ENCODE measurements at regions not wholly inside any gene's neighbourhood (a gene's known extent, or its start where the extent isn't known, plus 50 kb on each side); places are given as distances from the start of the nearest gene placed in this dataset.

DNA sequence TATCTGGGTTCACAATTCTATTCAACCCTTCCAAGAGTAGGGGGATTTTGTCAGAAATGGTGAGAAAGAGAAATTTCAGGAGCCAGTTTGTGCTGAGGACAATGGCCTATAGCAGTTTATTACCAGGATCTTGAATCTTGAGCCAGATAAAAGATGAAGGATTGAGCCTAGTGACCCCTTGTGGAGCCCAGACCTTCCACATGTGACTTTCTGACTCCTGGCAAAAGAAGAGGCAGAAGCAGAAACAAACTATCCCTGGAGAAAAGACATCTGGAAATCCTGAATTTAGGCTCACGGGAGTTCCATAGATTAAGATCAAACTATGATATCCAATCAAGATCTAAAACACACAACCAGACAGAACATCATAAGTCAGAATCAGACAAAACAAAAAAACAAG is 60.9 kb upstream of the CHRM2 start:
- DNase-seq (ENCODE audit: low spot score): no peak

DNA sequence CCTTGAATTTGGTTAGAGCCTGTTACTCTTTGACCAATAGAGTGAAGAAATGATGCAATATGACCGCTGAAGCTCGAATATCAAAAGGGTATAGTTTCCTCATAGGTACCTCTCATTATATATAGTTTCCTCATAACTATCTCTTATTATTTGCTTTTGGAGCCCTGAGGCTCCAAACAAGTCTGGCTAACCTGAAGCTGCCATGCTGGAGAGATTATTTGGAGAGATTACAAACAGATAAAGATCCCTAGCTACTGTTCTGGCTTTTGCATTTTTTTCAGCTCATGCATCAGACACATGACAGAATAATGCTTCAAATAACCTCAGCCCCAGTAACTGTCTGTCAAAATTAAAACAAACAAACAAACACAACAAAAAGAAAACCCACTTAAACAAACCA is 65.4 kb upstream of the CHRM2 start:
- no peak for DNase-seq (ENCODE audit: low spot score)

DNA sequence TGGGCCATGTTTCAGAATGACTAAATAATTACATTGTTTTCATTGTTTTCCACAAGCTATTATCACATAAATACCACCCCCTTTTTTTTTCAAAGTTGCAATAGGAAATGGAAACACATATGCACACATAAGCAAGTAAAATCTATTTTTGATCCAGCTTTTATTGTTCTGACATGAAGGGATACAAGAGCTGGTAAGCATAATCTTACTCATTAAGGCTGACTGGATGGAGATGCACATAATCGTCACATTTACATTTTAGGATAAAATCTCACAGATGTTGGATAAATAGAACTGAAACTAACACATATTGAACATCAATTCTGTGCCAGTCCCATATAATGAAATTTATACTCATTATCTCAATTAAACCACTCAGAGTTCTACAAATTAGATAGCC is 84.5 kb upstream of the CHRM2 start:
- DNase-seq (ENCODE audit: low spot score): no peak

DNA sequence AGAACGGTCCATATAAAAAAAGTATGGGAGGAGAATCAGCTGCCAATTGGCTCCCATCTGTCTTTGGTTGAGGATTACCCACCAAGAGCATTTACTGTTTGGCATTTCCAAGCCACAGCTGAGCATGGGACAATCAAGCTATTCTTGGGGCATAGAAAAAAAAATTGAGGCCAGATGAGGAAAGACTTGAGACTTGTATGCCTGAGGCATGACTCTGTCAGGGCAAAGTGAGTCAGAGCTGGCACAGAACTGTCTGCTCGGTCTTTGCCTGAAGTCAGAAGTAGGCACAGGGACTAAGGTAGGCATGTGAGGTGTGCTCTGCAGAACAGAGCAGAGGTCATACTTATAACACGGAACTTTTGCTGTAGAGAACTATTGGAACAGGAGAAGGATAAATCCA is 126.5 kb upstream of the CHRM2 start:
- DNase-seq (ENCODE audit: low spot score): no peak

DNA sequence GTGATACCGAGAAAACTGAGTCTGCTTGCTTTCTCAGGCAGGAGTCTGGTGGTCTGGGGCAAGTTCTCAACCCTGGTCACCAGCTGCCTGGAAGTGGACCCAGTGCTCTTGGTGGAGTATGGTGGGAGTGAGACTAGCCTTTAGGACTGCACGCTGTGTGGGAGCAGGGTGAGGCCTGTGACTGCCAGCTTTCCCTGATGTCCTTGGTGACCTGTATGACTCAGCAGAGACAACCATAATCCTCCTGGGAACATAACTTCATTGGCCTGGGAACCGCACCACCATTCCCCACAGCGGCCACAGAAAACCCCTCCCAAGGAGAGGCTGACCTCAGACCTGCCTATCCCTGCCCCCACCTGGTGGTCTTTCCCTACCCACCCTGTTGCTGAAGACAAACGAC is 139.5 kb upstream of the CHRM2 start:
- no peak for DNase-seq (ENCODE audit: low spot score)

DNA sequence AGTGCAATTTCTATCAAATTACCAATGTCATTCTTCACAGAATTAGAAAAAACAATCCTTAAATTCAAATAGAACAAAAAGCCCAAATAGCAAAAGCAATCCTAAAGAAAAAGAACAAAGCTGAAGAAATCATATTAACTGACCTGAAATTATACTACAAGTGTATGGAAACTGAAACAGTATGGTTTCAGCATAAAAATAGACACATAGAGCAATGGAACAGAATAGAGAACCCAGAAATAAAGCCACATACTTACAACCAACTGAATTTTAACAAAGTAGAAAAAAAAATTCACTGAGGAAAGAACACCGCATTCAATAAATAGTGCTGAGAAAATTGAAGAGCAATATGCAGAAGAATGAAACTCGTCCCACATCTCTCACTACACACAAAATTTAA is 142.0 kb upstream of the CHRM2 start:
- DNase-seq (ENCODE audit: low spot score): no peak

DNA sequence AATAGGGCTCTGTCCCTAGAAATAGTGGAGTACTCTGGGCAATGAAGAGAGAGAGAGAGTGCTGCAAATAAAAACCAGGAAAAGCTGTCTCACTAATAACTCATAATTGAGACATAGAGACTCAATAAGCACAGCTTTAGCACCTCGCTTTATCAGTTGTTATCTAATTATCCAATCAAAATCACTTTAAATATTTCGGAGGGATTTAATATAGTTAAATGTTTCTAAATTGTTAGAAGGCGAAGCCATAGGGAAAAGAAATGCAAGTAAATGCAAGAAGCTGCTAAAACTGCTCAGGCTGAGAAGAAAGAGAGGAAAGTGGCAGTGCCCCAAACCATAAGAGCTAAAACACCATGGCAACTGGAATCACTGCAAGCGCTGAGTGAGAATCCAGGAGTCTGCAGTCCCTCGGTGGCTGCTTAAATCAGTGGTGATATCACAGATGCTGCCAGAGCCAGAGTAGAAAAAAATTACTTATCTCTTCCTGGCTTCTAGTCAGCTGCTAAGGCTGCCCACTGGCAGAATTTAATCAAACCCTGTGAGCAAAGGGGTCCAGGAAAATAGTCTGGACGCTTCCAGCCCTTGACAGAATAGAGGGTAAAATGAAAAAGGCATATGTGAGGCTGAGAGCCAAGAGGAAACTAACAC is 150.4 kb upstream of the CHRM2 start:
- DNase-seq (ENCODE audit: low spot score): no peak

DNA sequence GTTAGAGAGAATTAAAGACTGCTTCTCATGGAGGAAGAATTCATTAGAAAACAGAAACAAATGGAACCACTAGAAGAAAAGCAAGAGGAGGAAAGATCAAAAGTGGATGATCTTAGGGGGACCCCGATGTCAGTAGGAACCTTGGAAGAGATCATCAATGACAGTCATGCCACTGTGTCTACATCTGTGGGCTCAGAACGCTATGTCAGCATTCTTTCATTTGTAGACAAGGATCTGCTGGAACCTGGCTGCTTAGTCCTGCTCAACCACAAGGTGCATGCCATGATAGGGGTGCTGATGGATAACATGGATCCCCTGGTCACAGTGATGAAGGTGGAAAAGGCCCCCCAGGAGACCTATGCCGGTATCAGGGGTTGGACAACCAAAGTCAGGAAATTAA is 154.4 kb upstream of the CHRM2 start:
- DNase-seq (ENCODE audit: low spot score): no peak

DNA sequence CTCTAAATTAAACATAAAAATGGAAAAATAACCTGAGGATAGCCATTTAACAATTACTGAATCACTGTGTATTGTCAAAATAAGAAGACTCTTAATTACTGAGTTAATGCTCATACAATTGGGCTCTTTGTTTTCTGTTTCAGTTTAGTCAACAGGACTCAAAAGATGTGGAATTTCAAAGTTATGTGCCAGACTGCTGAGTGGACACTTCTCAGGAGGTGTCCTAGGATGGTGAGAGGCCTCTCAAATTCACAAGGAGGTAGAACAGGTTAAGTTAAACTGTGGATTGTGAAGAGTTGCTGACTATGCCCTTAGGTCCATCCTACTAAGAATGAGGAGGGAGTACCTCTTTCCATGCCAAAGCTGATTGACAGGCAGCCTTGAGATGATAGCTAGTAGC is 157.7 kb upstream of the CHRM2 start:
- DNase-seq (ENCODE audit: low spot score): no peak

DNA sequence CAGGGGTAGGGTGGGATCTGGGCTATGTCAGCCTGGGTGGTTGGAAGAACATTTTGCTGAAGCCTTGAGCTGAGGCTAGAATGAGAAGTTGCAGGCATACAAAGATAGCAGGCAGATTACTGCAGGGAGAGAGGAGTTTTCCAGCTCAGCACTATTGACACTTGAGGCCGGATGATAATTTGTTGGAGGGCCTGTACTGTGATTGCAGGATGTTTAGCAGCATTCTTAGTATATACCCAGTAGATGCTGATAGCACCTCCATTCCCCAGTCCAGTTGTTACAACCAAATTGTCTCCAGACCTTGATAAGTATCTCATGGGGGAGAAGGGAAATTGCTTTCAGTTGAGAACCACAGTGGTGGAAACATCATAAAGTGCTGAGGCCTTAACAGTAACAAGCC is 158.6 kb upstream of the CHRM2 start:
- DNase-seq (ENCODE audit: low spot score): no peak

DNA sequence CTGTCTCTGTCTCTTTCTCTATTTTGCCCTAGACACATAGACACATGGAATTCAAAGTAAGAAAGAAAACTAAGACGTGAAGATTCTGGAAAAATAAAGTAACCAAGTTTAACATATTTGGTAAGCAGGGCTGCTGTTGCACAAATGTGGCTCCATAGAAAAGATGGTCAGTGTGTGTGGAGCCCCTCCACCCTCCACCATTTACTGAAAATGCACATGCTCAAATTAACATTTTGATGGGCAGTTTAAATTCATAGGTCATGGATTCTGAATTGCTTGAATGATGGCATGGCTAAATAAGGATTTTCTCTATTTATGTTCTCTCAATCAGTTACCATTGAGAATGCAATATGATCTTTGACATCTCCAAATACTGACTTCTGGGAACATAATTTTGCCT is 165.5 kb upstream of the CHRM2 start:
- DNase-seq (ENCODE audit: low spot score): no peak

DNA sequence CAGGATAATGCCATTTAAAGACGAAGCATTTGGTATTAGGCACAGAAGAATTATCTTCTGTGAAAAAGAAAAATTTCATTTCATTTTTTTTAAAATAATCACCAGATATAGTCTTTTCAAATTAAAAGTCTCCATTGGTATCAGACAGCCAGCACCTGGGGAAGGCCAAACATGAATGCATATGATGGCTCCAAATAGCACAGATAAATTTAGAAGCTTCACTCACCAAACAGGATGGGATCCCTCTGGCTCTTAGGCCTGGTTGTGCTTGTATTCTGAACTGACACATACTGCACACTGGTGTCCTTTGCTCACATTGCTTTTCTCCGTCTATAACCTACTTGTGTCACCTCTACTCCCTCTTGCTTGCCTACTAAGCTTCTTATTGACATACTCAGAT is 169.5 kb upstream of the CHRM2 start:
- no peak for DNase-seq (ENCODE audit: low spot score)

DNA sequence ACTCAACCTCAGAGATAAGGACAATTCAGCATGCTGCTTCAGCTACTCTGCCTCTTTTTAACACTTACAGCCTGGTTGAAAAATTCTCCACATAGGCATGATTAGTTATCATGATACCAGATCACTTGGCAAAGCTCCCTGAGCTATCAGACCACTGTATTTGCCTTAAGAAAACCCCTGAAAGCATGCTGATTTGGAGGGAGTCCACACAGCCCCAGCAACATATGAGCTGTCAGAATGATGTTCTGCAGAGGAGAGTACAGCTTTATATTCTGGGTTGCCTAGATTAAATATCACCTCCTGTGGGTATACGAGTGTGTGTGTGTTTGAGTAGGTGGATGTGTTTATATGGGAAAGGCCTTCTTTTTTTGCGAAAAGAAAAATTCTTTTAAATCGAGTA is 170.2 kb upstream of the CHRM2 start:
- no peak for DNase-seq (ENCODE audit: low spot score)

DNA sequence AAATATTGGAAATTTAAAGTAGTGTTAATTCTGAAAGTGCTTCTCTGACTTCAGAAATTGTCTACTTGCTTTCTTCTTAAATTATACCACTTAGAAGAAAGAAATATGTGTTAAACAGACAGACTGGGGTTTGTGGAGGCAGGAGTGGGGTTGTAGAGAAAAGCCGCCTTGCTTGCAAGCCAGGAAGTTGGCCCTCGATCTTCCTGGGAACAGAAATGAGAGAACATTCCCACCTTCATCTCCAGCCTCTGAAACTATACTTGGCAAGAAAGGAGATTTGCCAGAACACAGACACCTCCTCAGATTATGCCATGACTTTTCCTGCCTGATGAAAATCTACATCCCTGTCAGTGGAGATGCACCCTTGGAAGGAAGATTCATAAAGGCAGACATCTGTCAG is 171.2 kb upstream of the CHRM2 start:
- no peak for DNase-seq (ENCODE audit: low spot score)

DNA sequence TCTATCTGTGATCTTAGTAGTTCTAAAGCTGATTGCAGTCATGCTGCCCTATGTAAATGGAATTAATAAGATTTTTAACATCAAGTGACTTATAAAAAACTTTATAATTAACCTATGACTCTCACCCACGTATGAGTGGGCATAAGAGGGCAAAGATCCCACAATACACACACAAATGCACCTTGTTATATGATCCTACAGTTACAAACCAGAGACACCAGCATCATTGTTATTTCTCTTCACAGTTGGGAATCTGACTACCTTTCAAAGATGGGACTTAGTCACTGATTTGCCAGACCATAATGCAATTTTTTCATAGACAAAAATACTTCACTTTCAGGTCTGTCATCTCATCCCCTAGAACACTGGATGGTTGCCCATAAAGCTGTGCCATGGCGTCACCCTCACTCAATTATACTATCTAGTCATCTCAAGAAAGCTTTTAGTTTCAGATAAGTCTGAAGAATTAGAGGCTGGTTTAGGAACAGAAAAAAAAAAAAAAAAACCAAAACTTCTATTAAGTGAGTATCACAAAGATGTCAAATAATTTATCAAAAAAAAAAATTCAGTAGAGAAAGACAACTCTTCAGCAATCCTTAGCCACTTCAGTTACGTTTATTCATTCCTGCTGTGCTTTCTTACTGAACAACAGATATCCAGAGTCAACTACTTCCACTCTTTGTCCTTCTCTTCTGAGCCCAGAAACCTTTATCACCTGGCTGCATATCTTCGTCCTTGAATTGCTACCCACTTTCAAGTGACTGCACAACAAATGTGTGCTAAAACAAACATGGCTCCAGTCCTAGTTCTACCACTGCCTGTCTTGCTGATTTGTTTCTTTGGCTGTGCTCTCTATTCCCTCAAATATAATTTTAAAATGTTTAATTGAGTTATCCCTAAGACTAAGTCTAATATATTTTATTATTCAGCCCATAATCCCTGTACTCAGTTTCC is 175.0 kb upstream of the CHRM2 start:
- no peak for DNase-seq (ENCODE audit: low spot score)

DNA sequence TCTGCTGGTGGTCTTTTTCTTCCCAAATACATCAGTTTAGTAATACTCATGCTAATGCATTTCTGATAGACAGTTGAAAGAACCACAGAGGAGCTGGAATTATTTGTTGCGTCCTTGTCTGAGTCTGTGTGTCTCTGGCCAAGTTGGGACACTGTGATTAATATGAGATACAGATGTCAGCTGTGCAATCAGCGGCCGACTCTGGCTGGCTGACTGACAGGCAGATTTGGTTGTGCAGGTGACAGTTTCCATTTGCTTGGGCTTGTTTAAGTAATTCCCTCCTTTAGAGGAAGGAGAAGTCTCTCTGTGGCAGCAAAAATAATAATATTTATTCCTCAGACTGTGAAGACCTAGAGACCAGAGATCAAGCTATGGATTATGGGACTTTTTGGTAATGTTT is 176.2 kb upstream of the CHRM2 start:
- no peak for DNase-seq (ENCODE audit: low spot score)

DNA sequence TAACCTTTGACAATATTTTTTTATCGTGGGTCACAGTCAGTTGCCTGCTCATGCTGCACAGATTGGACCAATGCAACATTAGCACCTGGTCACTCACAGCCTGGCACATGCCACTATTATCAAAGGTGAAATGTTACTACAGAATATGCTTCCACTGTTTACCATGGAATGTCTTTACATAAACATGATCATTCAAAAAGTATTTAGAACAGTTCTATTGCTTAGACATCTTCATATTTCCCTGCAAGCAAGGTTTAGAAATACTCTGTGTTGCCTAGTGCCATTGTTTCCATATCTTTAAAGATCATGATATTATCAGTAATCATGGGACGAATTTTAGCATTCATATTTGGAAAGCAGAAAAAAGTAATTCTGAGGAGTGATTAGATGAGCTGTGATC is 179.9 kb upstream of the CHRM2 start:
- no peak for DNase-seq (ENCODE audit: low spot score)

DNA sequence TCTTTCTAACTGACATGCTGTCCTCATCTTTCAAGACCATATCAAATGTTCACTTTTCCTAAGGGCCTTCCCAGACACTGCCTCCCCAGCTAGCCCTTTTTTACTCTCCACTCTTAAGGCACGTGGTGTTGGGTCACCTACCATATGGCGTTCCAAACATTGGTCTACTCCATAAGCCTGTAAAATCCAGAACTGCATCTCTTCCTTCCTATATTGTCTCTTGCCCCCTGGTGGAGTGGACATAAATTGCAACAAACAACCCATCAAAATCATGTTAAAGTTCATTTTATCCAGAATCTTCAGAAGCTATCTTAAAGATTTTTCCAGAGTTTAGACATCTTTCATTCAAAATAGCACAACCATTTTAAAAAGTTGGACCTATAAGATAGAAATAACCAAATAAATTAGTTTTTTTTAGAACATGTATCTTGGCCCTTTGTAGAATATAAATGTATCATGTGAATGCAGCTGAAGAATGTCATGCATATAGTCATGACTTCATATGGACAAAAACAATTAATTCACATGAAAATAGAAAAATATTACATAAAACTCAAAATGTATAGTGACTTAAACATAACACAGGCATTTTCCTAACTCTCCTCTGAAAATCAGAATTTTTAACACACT is 180.6 kb upstream of the CHRM2 start:
- peak; percentile 33 for DNase-seq (ENCODE audit: low spot score)

DNA sequence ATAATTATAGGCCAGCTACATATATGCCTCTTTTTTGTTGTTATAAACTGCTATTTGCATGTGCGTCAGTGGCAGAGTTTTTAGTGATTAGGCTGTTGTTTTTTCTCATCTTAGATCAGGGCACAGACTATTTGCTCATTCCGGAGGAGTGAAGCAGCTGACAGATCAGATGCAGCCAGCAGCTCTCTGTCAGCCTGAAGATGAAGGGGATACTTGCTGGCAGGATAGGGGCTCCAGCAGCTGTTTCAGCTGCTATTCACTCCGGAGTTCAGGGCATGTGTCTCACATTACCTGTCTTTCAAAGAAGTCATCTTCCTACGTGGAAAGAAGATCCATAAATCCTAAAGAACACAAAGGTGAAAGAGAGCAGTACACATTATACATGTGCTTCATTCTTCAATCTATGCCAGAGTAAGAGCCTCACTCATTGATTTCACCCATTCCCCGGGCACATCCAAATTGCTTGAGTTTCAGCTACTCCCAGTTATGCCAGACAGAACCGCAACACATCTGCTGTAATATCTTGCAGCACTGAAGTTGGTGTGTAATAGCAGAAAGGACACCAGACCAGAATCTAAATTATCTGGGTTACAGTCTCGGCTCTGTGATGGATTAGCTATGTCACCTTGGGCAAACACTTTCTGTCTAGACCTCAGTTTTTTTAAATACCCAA is 182.8 kb upstream of the CHRM2 start:
- no peak for DNase-seq (ENCODE audit: low spot score)

DNA sequence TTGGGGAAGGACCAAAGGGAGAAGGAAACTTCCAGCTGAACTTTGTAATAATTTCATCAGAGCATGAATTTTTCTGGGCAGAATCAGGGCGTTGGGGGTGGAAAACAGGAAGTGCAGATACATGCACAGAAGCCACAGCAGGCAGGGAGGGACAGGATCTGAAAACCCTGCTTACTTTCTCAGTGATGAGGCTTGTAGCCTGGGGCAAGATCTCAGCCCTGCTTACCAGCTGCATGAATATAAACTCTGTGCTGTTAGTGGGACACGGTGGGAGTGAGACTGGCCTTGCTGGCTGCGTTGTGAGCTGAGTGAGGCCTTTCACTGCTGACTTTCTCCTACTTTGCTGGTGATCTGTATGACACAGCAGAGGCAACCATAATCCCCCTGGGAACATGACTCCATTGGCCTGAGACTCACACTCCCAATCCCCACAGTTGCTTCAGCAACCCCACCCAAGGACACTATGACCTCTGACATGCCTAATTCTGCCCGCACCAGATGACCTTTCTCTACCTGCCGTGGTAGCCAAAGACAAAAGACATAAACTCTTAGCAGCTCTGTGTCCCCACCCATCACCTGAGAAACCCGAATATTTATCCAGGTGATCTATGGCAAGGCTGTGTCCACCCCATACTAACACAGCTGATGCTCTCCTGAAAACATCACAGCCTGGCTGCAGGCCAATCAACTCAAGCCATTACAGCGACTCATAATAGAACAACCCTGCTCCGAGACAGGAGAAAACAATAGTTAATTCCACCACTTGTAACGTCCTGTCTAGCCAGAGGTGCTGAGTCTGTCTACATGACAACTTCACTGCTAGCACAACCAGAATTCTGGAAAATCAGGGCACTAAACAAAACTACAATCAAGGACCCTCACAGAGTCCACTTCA is 190.7 kb upstream of the CHRM2 start:
- no peak for DNase-seq (ENCODE audit: low spot score)

DNA sequence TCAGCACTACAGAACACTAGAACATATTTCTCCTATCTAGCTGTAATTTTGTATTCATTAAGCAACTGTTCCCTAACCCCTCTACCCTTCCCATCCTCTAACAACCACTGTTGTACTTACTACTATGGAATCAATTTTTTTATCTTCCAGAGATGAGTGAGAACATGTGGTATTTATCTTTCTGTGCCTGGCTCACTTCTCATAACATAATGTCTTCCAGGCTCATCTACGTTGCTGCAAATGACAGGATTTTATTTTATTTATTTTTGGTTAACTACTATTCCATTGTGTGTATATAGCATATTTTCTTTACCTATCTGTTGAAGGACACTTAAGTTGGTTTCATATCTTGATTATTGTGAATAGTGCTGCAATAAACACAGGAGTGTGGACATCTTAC is 200.9 kb upstream of the CHRM2 start:
- no peak for DNase-seq (ENCODE audit: low spot score)
